ENCODE measurements at regions not wholly inside any gene's neighbourhood (a gene's known extent, or its start where the extent isn't known, plus 50 kb on each side); places are given as distances from the start of the nearest gene placed in this dataset.

- TF ChIP-seq FOXM1 (IDR thresholded peaks at IDR 0.05; ENCODE audit: borderline replicate concordance, low read depth) (no peak), TCF12 (IDR thresholded peaks at IDR 0.05; ENCODE audit: low read depth) (no peak), EGR1 (IDR thresholded peaks at IDR 0.05) (no peak), TEAD4 (IDR thresholded peaks at IDR 0.05) (no peak), TAF1 (IDR thresholded peaks at IDR 0.05; ENCODE audit: low read depth) (no peak), CREB1 (IDR thresholded peaks at IDR 0.05; ENCODE audit: low read depth) (no peak), ZBTB7A (IDR thresholded peaks at IDR 0.05; ENCODE audit: low read depth) (no peak), USF1 (IDR thresholded peaks at IDR 0.05) (no peak), RAD21 (IDR thresholded peaks at IDR 0.05; ENCODE audit: low read depth) (no peak), EP300 (IDR thresholded peaks at IDR 0.05; ENCODE audit: borderline replicate concordance) (no peak), NFIC (IDR thresholded peaks at IDR 0.05) (no peak), YY1 (IDR thresholded peaks at IDR 0.05; ENCODE audit: low read depth) (no peak), CEBPB (IDR thresholded peaks at IDR 0.05) (no peak)
- TF ChIP-seq, protein P1, sequence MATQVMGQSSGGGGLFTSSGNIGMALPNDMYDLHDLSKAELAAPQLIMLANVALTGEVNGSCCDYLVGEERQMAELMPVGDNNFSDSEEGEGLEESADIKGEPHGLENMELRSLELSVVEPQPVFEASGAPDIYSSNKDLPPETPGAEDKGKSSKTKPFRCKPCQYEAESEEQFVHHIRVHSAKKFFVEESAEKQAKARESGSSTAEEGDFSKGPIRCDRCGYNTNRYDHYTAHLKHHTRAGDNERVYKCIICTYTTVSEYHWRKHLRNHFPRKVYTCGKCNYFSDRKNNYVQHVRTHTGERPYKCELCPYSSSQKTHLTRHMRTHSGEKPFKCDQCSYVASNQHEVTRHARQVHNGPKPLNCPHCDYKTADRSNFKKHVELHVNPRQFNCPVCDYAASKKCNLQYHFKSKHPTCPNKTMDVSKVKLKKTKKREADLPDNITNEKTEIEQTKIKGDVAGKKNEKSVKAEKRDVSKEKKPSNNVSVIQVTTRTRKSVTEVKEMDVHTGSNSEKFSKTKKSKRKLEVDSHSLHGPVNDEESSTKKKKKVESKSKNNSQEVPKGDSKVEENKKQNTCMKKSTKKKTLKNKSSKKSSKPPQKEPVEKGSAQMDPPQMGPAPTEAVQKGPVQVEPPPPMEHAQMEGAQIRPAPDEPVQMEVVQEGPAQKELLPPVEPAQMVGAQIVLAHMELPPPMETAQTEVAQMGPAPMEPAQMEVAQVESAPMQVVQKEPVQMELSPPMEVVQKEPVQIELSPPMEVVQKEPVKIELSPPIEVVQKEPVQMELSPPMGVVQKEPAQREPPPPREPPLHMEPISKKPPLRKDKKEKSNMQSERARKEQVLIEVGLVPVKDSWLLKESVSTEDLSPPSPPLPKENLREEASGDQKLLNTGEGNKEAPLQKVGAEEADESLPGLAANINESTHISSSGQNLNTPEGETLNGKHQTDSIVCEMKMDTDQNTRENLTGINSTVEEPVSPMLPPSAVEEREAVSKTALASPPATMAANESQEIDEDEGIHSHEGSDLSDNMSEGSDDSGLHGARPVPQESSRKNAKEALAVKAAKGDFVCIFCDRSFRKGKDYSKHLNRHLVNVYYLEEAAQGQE (IDR thresholded peaks at IDR 0.05; ENCODE audit: low read depth): no peak
- TF ChIP-seq, protein P2, sequence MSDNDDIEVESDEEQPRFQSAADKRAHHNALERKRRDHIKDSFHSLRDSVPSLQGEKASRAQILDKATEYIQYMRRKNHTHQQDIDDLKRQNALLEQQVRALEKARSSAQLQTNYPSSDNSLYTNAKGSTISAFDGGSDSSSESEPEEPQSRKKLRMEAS (IDR thresholded peaks at IDR 0.05): no peak
Measured at GRCh38 chr3:70749122-70749521, 436.7 kb upstream of the MDFIC2 start.

DNA sequence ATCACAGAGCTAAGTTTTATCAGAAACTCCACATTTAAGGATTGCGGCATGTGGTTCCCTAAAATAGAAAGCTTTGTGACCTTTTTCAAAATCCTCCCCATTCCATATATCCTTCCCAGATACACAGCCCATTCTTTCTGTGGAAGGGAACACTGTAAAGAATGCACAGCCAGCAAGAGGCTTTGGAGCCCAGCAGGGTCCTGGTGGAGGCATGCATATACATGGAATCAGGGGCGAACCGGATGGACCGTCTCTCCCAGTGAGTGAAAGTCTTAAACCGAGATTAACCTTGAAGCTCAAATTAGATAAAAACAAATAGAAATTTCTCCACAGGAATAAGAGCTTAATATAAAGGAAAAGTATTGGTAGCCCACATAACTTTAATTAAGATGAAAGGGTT lies 436.2 kb upstream of the MDFIC2 start:
- TF ChIP-seq RAD21 (IDR thresholded peaks at IDR 0.05; ENCODE audit: low read depth): no peak
- TF ChIP-seq, protein P2 (IDR thresholded peaks at IDR 0.05): no peak
- TF ChIP-seq CREB1 (IDR thresholded peaks at IDR 0.05; ENCODE audit: low read depth): no peak
- no peak for TF ChIP-seq EP300 (IDR thresholded peaks at IDR 0.05; ENCODE audit: borderline replicate concordance)
- TF ChIP-seq NFIC (IDR thresholded peaks at IDR 0.05): no peak
- no peak for TF ChIP-seq TCF12 (IDR thresholded peaks at IDR 0.05; ENCODE audit: low read depth)
- no peak for TF ChIP-seq ZBTB7A (IDR thresholded peaks at IDR 0.05; ENCODE audit: low read depth)
- no peak for TF ChIP-seq TEAD4 (IDR thresholded peaks at IDR 0.05)
- no peak for TF ChIP-seq USF1 (IDR thresholded peaks at IDR 0.05)

- TF ChIP-seq ZBTB7A (IDR thresholded peaks at IDR 0.05; ENCODE audit: low read depth) (no peak), YY1 (IDR thresholded peaks at IDR 0.05; ENCODE audit: low read depth) (no peak), RAD21 (IDR thresholded peaks at IDR 0.05; ENCODE audit: low read depth) (no peak), CEBPB (IDR thresholded peaks at IDR 0.05) (no peak), EP300 (IDR thresholded peaks at IDR 0.05; ENCODE audit: borderline replicate concordance) (no peak), FOXM1 (IDR thresholded peaks at IDR 0.05; ENCODE audit: borderline replicate concordance, low read depth) (no peak), CREB1 (IDR thresholded peaks at IDR 0.05; ENCODE audit: low read depth) (no peak), TCF12 (IDR thresholded peaks at IDR 0.05; ENCODE audit: low read depth) (no peak), NFIC (IDR thresholded peaks at IDR 0.05) (no peak), TAF1 (IDR thresholded peaks at IDR 0.05; ENCODE audit: low read depth) (no peak), EGR1 (IDR thresholded peaks at IDR 0.05) (no peak), TEAD4 (IDR thresholded peaks at IDR 0.05) (no peak), USF1 (IDR thresholded peaks at IDR 0.05) (no peak)
- TF ChIP-seq, protein P1 (IDR thresholded peaks at IDR 0.05; ENCODE audit: low read depth): no peak
- TF ChIP-seq, protein P2 (IDR thresholded peaks at IDR 0.05): no peak
Measured at GRCh38 chr3:70747847-70748246, 435.4 kb upstream of the MDFIC2 start.

DNA sequence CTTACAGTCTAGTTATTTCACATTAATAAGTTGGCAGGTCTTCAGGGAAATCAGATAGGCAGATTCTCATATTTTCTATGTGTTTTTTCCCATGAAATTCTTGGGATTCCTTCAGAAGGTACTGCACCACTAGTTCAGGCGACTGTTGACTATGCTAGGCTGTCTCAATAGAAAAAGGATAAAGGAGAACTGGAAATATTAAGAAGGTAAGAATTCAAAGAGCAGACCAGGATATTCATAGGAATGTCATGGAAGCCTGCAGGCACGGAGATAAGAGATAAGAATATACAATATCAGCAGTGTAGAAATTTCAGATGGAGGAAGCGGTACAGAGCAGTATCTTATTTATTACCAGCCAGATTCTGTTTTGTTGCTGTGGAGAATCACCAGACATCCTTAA lies 432.1 kb upstream of the MDFIC2 start:
- no peak for TF ChIP-seq EGR1 (IDR thresholded peaks at IDR 0.05)
- peak; percentile 48; the same call in 1 of the 2 replicates for TF ChIP-seq TEAD4 (IDR thresholded peaks at IDR 0.05)

DNA sequence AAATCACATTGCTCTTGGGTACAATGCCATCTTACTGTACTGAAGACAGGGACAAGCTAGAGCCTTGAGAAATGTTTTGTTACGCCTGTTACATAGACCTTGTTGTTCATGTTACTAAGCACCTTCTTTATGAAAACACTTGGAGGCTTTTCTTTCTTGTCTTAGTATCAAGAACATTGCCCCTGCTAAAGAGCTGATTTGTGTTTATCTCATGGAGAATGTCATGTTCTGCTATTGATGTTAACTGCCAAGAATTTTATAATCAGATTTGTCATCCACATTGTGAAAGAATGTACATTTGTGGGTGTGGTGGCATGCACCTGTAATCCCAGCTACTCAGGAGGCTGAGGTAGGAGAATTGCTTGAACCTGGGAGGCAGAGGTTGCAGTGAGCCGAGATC lies 431.3 kb upstream of the MDFIC2 start:
- TF ChIP-seq USF1 (IDR thresholded peaks at IDR 0.05) (no peak), FOXM1 (IDR thresholded peaks at IDR 0.05; ENCODE audit: borderline replicate concordance, low read depth) (no peak), CREB1 (IDR thresholded peaks at IDR 0.05; ENCODE audit: low read depth) (no peak), TCF12 (IDR thresholded peaks at IDR 0.05; ENCODE audit: low read depth) (no peak), YY1 (IDR thresholded peaks at IDR 0.05; ENCODE audit: low read depth) (no peak), TEAD4 (IDR thresholded peaks at IDR 0.05) (no peak), EGR1 (IDR thresholded peaks at IDR 0.05) (no peak), NFIC (IDR thresholded peaks at IDR 0.05) (no peak)
- TF ChIP-seq, protein P1 (IDR thresholded peaks at IDR 0.05; ENCODE audit: low read depth): no peak
- TF ChIP-seq, protein P2 (IDR thresholded peaks at IDR 0.05): no peak
